ENCODE measurements at regions not wholly inside any gene's neighbourhood (a gene's known extent, or its start where the extent isn't known, plus 50 kb on each side); places are given as distances from the start of the nearest gene placed in this dataset.
"Not testable (repeated sequence)": the region's sequence is repeated elsewhere in the genome, so short reads cannot be mapped to it uniquely, and the experiment has no call there.

DNA sequence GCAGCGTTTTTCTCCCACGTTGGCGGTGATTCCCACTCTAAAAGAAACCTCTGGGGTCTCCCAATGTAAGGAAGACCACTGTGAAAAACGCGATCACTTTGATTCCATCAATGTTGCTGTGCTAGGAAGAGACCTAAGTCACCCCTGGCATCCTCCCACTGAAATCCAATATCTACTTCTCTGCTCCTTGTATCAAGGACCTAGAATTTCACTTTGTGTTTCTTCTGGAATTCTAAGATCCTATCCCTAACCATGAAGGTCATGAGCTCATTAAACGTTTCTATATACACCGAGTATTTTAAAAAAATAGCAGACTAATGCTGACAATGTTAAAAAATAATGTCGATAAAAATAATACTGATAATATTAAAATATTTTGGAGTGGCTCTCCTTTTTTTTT lies 118.8 kb upstream of the MYO10 start:
- Mint-ChIP-seq H3K4me3 (no peak overlapping the region), H3K27me3 (no peaks in the 10 kb centered on the region), H3K27ac (no peak overlapping the region), H3K4me1 (no peaks in the 10 kb centered on the region), H3K36me3 (ENCODE audit: low read depth) (no peaks in the 10 kb centered on the region)
- no peaks in the 10 kb centered on the region for H3K9me3 ChIP-seq (ENCODE audit: control insufficient read depth, low read length, poor library complexity, severe bottlenecking)
- no peak for ATAC-seq
- DNase-seq: no peak

DNA sequence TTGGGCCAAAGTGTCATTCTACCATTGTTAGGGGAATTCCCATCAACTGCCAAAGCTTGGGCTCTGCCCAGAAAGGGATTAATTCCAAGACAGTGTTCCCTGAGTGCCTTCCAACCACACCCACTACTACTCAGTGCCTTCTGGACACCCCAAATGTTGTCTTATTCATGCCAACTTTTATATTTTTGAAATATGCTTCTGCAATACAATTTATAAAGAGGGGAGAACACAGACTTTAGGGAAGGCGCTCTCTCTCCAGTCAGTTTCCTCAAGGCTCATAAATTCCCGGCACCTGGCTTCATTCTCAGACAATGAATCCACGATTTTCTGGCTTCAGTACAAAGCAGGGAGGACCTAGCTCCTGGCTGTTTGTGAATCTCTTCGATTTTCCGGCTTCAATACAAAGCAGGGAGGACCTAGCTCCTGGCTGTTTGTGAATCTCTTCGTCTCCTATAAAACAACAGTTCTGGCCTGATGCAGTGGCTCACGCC lies 120.1 kb upstream of the MYO10 start:
- no peaks in the 10 kb centered on the region for H3K36me3 Mint-ChIP-seq (ENCODE audit: low read depth)
- H3K27ac Mint-ChIP-seq: no peak overlapping the region
- H3K9me3 ChIP-seq (ENCODE audit: control insufficient read depth, low read length, poor library complexity, severe bottlenecking): no peaks in the 10 kb centered on the region
- no peaks in the 10 kb centered on the region for H3K27me3 Mint-ChIP-seq
- H3K4me1 Mint-ChIP-seq: no peaks in the 10 kb centered on the region
- ATAC-seq (no peak), DNase-seq (no peak)
- no peak overlapping the region for H3K4me3 Mint-ChIP-seq

DNA sequence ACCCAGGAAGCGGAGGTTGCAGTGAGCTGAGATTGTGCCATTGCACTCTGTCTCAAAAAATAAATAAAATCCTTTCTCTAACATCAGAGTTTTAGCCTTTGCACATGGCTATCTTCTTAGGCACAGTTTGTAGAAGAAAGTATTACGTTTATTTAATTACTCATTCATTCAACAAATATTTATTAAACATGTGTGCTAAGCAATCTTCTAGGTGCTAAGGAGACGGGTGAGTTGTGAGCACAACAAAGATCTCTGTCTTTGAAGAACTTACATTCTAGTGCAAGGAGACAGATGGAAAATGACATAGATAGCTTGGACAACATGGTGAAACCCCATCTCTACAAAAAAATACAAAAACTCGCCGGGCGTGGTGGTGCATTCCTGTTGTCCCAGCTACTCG lies 122.3 kb upstream of the MYO10 start:
- no peaks in the 10 kb centered on the region for H3K4me1 Mint-ChIP-seq
- H3K27ac Mint-ChIP-seq: no peak overlapping the region
- no peaks in the 10 kb centered on the region for H3K36me3 Mint-ChIP-seq (ENCODE audit: low read depth)
- DNase-seq: no peak
- no peak overlapping the region for H3K4me3 Mint-ChIP-seq
- no peaks in the 10 kb centered on the region for H3K9me3 ChIP-seq (ENCODE audit: control insufficient read depth, low read length, poor library complexity, severe bottlenecking)
- no peak for ATAC-seq
- no peaks in the 10 kb centered on the region for H3K27me3 Mint-ChIP-seq

DNA sequence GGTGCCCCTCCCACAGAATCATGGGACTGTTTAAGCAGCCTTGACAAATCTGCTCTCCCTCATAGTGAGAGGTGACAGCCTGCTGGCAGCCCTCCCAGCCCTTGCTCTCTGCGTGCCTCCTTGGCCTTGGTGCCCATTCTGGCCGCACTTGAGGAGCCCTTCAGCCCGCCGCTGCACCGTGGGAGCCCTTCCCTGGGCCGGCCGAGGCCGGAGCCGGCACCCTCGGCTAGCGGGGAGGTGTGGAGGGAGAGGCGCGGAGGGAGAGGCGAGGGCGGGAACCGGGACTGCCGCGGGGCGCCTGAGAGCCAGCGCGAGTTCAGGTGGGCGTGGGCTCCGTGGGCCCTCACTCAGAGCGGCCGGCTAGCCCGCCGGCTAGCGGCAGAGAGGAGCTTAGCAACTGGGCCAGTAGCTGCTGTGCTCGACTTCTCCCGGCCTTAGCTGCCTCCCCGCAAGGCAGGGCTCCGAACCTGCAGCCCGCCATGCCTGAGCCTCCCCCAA lies 125.9 kb upstream of the MYO10 start:
- Mint-ChIP-seq H3K4me1 (no peaks in the 10 kb centered on the region), H3K36me3 (ENCODE audit: low read depth) (no peaks in the 10 kb centered on the region)
- DNase-seq: no peak

DNA sequence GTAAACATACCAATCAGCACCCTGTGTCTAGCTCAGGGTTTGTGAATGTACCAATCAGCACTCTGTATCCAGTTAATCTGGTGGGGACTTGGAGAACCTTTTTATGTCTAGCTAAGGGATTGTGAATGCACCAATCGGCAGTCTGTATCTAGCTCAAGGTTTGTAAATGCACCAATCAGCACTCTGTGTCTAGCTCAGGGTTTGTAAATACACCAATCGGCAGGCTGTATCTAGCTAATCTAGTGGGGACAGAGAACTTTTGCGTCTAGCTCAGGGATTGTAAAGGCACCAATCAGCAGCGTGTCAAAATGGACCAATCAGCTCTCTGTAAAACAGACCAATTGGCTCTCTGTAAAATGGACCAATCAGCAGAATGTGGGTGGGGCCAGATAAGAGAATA lies 126.7 kb upstream of the MYO10 start:
- H3K36me3 Mint-ChIP-seq (ENCODE audit: low read depth); H3K4me3 Mint-ChIP-seq; H3K27me3 Mint-ChIP-seq; ATAC-seq; H3K4me1 Mint-ChIP-seq; H3K27ac Mint-ChIP-seq; H3K9me3 ChIP-seq (ENCODE audit: control insufficient read depth, low read length, poor library complexity, severe bottlenecking); DNase-seq: not testable (repeated sequence)

More for the DNA sequence above, 125.9 kb upstream of the MYO10 start:
- no peak for ATAC-seq
- H3K9me3 ChIP-seq (ENCODE audit: control insufficient read depth, low read length, poor library complexity, severe bottlenecking): no peaks in the 10 kb centered on the region
- Mint-ChIP-seq H3K27ac (no peak overlapping the region), H3K27me3 (no peaks in the 10 kb centered on the region), H3K4me3 (no peak overlapping the region)

DNA sequence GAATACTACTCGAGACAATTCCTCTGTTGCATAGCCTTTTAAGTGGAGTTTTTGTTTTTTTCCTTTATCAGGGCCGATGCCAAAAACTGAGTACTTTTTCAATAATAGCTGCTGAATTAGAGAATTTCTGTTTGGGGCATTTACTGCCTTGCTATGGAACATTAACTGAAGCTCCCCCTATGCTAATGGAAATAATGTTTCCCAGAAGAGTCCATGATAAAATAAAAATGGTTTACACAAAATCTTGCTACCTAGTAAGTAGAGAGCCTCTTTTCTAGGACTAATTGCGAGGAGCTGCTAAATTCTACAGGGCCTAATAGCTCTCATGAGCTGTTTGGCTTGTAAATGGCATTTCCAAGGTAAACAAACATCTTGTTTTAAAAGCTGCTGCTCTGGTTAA lies 128.2 kb upstream of the MYO10 start:
- ATAC-seq (no peak), DNase-seq (no peak)
- H3K4me3 Mint-ChIP-seq: no peak overlapping the region
- no peaks in the 10 kb centered on the region for H3K9me3 ChIP-seq (ENCODE audit: control insufficient read depth, low read length, poor library complexity, severe bottlenecking)
- H3K36me3 Mint-ChIP-seq (ENCODE audit: low read depth): no peaks in the 10 kb centered on the region
- no peaks in the 10 kb centered on the region for H3K4me1 Mint-ChIP-seq
- no peak overlapping the region for H3K27ac Mint-ChIP-seq
- H3K27me3 Mint-ChIP-seq: no peaks in the 10 kb centered on the region

DNA sequence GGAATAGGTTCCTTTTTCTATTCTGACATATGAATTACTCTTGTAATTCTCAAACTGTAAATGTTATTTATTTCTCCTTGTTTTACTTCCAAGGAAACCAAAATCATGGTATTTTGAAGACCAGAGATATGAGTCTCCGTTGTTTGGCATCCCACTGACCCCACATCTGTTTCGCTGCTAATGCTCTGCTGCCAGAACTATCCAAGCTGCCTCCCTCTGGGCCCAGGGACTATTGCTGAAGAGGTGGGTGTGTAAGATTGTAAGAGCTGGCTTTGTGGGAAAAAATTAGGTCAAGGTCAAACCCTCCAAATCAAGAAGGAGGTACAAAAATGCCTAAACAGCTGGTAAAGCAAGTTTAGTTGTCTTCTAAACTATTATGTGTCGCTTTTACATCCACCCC lies 129.4 kb upstream of the MYO10 start:
- no peak for DNase-seq
- no peak for ATAC-seq
- H3K9me3 ChIP-seq (ENCODE audit: control insufficient read depth, low read length, poor library complexity, severe bottlenecking): no peaks in the 10 kb centered on the region
- H3K27me3 Mint-ChIP-seq: peaks cover 7% of the 10 kb centered on the region
- H3K27ac Mint-ChIP-seq: no peak overlapping the region
- H3K4me1 Mint-ChIP-seq: no peaks in the 10 kb centered on the region
- H3K4me3 Mint-ChIP-seq: no peak overlapping the region
- H3K36me3 Mint-ChIP-seq (ENCODE audit: low read depth): no peaks in the 10 kb centered on the region

DNA sequence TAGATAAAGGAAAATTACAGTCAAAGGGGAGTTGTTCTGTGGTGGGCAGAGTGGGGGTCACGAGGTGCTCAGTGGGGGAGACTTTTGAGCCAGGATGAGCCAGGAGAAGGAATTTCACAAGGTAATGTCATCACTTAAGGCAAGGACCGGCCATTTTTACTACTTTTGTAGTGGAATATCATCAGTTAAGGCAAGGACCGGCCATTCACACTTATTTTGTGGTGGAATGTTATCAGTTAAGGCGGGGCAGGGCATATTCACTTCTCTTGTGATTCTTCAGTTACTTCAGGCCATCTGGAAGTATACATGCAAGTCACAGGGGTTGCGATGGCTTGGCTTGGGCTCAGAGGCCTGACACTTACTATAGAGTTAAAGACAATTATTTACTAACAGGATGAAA lies 129.9 kb upstream of the MYO10 start:
- ATAC-seq; H3K36me3 Mint-ChIP-seq (ENCODE audit: low read depth); H3K27me3 Mint-ChIP-seq; H3K4me1 Mint-ChIP-seq; H3K9me3 ChIP-seq (ENCODE audit: control insufficient read depth, low read length, poor library complexity, severe bottlenecking); H3K27ac Mint-ChIP-seq; H3K4me3 Mint-ChIP-seq; DNase-seq: not testable (repeated sequence)

DNA sequence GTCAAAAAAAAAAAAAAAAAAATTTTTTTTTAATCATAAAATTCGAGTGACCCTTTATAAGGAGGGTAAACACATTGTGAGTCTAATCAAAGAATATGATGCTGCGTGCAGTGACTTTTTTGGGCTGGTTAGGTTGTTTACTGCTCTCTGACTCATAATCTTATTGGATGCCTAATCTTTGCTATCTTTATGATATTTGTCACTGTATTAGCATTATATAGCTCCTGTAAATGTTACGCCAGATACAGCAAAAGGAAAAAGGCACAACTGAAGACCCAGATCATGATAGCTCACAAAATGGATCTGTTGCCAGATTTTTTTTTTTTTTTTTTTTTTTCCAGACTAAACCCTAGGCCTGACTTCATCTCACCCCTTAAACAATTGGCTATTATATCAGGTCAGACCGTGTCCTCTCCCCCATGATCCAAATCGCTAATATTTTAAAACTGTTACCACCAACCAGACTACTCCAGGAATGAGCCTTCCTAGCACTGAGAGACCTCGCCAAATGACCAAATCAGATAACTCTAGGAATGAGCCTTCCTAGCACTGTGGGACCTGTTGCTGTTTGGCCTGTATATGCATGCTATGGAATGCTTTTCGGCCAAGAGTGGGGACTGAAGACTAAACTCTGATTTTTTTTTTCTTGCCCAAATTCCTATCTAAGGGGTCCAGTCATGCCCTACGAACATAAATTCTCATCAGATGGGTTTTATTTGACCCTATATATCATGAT lies 131.7 kb upstream of the MYO10 start:
- H3K27ac Mint-ChIP-seq: no peak overlapping the region

DNA sequence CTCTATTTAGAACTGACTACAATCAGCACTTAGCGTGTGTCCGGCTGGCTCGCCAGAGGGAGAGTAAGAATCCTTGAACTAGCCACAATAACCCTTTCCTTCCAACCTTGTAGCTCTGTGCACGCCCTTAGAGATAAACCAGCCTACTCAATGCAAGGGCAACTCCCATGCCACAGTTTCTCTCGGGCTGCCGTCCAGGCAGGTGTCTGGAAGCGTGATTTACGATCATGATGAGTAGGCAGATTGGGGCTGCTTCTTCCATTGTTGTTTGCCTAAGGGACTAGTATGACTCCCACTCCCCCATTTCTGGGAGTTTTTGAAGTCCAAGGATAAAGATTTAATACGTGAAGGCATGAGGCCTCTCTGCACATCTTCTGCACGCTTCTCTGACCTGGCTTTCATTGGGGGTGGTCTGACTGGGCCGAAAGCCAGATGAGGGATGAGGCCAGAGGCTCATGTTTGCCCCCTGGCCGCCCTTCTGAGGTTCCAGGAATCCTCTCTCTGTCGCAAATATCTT lies 134.0 kb upstream of the MYO10 start:
- H3K9me3 ChIP-seq (ENCODE audit: control insufficient read depth, low read length, poor library complexity, severe bottlenecking): no peaks in the 10 kb centered on the region
- no peak for DNase-seq
- Mint-ChIP-seq H3K4me1 (no peaks in the 10 kb centered on the region), H3K27me3 (peaks cover 7% of the 10 kb centered on the region), H3K4me3 (no peak overlapping the region), H3K27ac (no peak overlapping the region), H3K36me3 (ENCODE audit: low read depth) (no peaks in the 10 kb centered on the region)
- ATAC-seq: no peak

More for the DNA sequence above, 131.7 kb upstream of the MYO10 start:
- H3K9me3 ChIP-seq (ENCODE audit: control insufficient read depth, low read length, poor library complexity, severe bottlenecking): no peaks in the 10 kb centered on the region
- Mint-ChIP-seq H3K36me3 (ENCODE audit: low read depth) (no peaks in the 10 kb centered on the region), H3K27me3 (peaks cover 7% of the 10 kb centered on the region), H3K4me1 (no peaks in the 10 kb centered on the region), H3K4me3 (no peak overlapping the region)
- DNase-seq (no peak), ATAC-seq (no peak)

DNA sequence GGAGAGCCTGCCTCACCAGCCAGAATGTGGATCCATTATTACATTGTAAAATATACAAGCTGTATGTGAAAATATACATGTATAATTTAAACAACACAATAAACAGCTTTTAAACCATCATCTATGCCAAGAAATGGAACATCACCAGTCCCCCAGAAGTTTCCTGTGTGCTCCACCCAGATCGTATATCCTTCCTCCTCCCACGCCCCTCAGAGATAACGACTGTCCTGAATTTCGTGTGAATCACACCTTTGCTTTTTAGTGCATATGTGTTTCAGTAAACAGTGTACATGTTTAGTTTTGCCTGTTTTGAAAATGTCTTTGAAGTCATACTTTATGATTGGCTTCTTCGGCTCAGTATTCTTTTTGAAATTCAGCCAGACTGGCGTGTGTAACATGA lies 134.6 kb upstream of the MYO10 start:
- peaks cover 7% of the 10 kb centered on the region for H3K27me3 Mint-ChIP-seq
- DNase-seq (no peak), ATAC-seq (no peak)
- H3K27ac Mint-ChIP-seq: no peak overlapping the region
- H3K4me3 Mint-ChIP-seq: no peak overlapping the region
- H3K36me3 Mint-ChIP-seq (ENCODE audit: low read depth): no peaks in the 10 kb centered on the region
- no peaks in the 10 kb centered on the region for H3K9me3 ChIP-seq (ENCODE audit: control insufficient read depth, low read length, poor library complexity, severe bottlenecking)
- H3K4me1 Mint-ChIP-seq: no peaks in the 10 kb centered on the region

DNA sequence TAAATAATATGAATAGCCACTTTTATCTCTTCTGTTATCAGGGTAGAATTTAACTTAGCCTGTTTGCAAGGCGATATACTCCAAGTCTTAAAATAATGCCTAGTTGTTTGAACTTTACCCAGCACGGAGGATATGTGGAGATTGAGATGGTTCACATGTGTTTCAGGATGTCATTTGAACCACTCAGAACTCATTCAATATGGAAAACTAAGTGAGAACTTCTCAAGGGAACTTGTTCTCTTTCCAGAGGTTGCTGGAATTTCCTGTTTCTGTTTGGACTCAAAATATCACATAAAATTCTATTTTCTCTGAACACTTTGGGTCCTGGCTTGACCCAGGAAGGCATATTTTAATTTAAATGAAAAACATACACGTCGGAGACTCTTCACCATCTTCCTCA lies 139.1 kb upstream of the MYO10 start:
- Mint-ChIP-seq H3K36me3 (ENCODE audit: low read depth) (no peaks in the 10 kb centered on the region), H3K27ac (no peak overlapping the region), H3K4me1 (no peaks in the 10 kb centered on the region), H3K27me3 (peaks cover 2% of the 10 kb centered on the region), H3K4me3 (no peak overlapping the region)
- no peak for ATAC-seq
- DNase-seq: no peak
- no peaks in the 10 kb centered on the region for H3K9me3 ChIP-seq (ENCODE audit: control insufficient read depth, low read length, poor library complexity, severe bottlenecking)

DNA sequence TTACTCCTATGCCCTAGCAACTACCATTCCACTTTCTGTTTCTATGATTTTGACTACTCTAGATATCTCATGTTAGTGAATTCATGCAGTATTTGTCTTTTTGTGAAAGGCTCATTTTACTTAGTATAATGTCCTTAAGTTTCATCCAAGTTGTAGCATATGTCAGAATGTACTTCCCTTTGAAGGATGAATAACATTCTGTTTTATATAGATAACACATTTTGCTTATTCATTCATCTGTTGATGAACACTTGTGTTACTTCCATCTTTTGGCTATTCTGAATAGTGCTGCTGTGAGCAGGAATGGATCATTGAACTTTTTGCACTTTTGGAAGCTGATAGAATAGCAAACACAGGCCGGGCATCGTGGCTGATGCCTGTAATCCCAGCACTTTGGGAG lies 140.2 kb upstream of the MYO10 start:
- ATAC-seq (no peak), DNase-seq (no peak)
- no peaks in the 10 kb centered on the region for H3K9me3 ChIP-seq (ENCODE audit: control insufficient read depth, low read length, poor library complexity, severe bottlenecking)
- Mint-ChIP-seq H3K27me3 (no peaks in the 10 kb centered on the region), H3K27ac (no peak overlapping the region), H3K36me3 (ENCODE audit: low read depth) (no peaks in the 10 kb centered on the region), H3K4me3 (no peak overlapping the region), H3K4me1 (no peaks in the 10 kb centered on the region)
